ENCODE measurements at regions not wholly inside any gene's neighbourhood (a gene's known extent, or its start where the extent isn't known, plus 50 kb on each side); places are given as distances from the start of the nearest gene placed in this dataset.

- WGBS (ENCODE audit: insufficient coverage), result 86% methylated on average over 7 of the region's 10 CpGs
- peaks cover 1 to 4% (median 2%) of the 10 kb centered on the region in 3 donors for H3K27me3 Mint-ChIP-seq (ENCODE audit: low read depth in 3 of 3)
These were observed 648.8 kb downstream of the NPHP4 start for GRCh38 chr1:5343256-5344020.

GRCh38 chr1:5342830-5343229 is 649.4 kb downstream of the NPHP4 start:
- no peaks in the 10 kb centered on the region for H3K4me1 Mint-ChIP-seq
- intact Hi-C loops (cut with micrococcal nuclease), result no loop called here
- no peak overlapping the region for H3K27ac Mint-ChIP-seq
- no peaks in the 10 kb centered on the region for H3K36me3 ChIP-seq (replicated peaks in 1 of 2; ENCODE audit: control insufficient read depth in 1 of 2, insufficient read depth in 2 of 2, low read length in 2 of 2)
- no peaks in the 10 kb centered on the region for H3K79me2 ChIP-seq (ENCODE audit: insufficient read depth, low read length)
- H3K4me3 ChIP-seq (replicated peaks in 1 of 3; ENCODE audit: low read depth in 2 of 3, low read length in 3 of 3), result no peak overlapping the region
- no peak overlapping the region for H3K9ac ChIP-seq (ENCODE audit: insufficient read depth, low read length, poor library complexity, severe bottlenecking)
- 89% methylated on average over 7 of the region's 11 CpGs for WGBS (ENCODE audit: insufficient coverage)
- DNase-seq, result no peak
- H3K4me1 ChIP-seq (ENCODE audit: control insufficient read depth in 1 of 2, insufficient read depth in 2 of 2, low read length in 2 of 2), result no peaks in the 10 kb centered on the region
- no peaks in the 10 kb centered on the region for H3K36me3 Mint-ChIP-seq
- H3K4me2 ChIP-seq (replicated peaks; ENCODE audit: extremely low read depth, low read length, poor library complexity, severe bottlenecking), result no peak overlapping the region
- H4K20me1 ChIP-seq (ENCODE audit: insufficient read depth, low read length), result no peaks in the 10 kb centered on the region
- H3K27me3 Mint-ChIP-seq (ENCODE audit: low read depth in 3 of 3), result peaks cover 1 to 4% (median 2%) of the 10 kb centered on the region in 3 donors
- no peak overlapping the region for H3K27ac ChIP-seq (ENCODE audit: low read depth in 1 of 2, low read length in 2 of 2)
- peaks cover 0 to 2% (median 0%) of the 10 kb centered on the region in 7 donors for H3K9me3 Mint-ChIP-seq
- no peaks in the 10 kb centered on the region for H3K27me3 ChIP-seq (ENCODE audit: control insufficient read depth in 2 of 2, insufficient read depth in 2 of 2, low read length in 2 of 2)
- no peaks in the 10 kb centered on the region for H3K9me3 ChIP-seq (replicated peaks in 1 of 2; ENCODE audit: control insufficient read depth in 1 of 2, insufficient read depth in 1 of 2, low read length in 2 of 2)
- no peak overlapping the region for H2AFZ ChIP-seq (ENCODE audit: insufficient read depth, low read depth, low read length, poor library complexity, severe bottlenecking)
- H3K4me3 Mint-ChIP-seq, result no peak overlapping the region
- TF ChIP-seq CTCF (IDR thresholded peaks at IDR 0.05), result no peak

More at GRCh38 chr1:5343256-5344020, 648.8 kb downstream of the NPHP4 start:
- Histone ChIP-seq H3K9ac (ENCODE audit: insufficient read depth, low read length, poor library complexity, severe bottlenecking) (no peak overlapping the region), H3K4me1 (ENCODE audit: control insufficient read depth in 1 of 2, insufficient read depth in 2 of 2, low read length in 2 of 2) (no peaks in the 10 kb centered on the region), H3K4me3 (replicated peaks in 1 of 3; ENCODE audit: low read depth in 2 of 3, low read length in 3 of 3) (no peak overlapping the region), H2AFZ (ENCODE audit: insufficient read depth, low read depth, low read length, poor library complexity, severe bottlenecking) (no peak overlapping the region), H3K27me3 (ENCODE audit: control insufficient read depth in 2 of 2, insufficient read depth in 2 of 2, low read length in 2 of 2) (no peaks in the 10 kb centered on the region), H3K9me3 (replicated peaks in 1 of 2; ENCODE audit: control insufficient read depth in 1 of 2, insufficient read depth in 1 of 2, low read length in 2 of 2) (no peaks in the 10 kb centered on the region), H3K79me2 (ENCODE audit: insufficient read depth, low read length) (no peaks in the 10 kb centered on the region), H4K20me1 (ENCODE audit: insufficient read depth, low read length) (no peaks in the 10 kb centered on the region), H3K36me3 (replicated peaks in 1 of 2; ENCODE audit: control insufficient read depth in 1 of 2, insufficient read depth in 2 of 2, low read length in 2 of 2) (no peaks in the 10 kb centered on the region), H3K4me2 (replicated peaks; ENCODE audit: extremely low read depth, low read length, poor library complexity, severe bottlenecking) (no peak overlapping the region), H3K27ac (ENCODE audit: low read depth in 1 of 2, low read length in 2 of 2) (no peak overlapping the region)
- Mint-ChIP-seq H3K36me3 (no peaks in the 10 kb centered on the region), H3K27ac (no peak overlapping the region), H3K4me3 (no peak overlapping the region), H3K4me1 (no peaks in the 10 kb centered on the region), H3K9me3 (peaks cover 0 to 6% (median under 1%) of the 10 kb centered on the region in 7 donors)
- no peak for TF ChIP-seq CTCF (IDR thresholded peaks at IDR 0.05)
- intact Hi-C loops (cut with micrococcal nuclease), result no loop called here
- no peak for DNase-seq
